PC-9 (cell line): ENCODE measurements at regions not wholly inside any gene's neighbourhood (a gene's known extent, or its start where the extent isn't known, plus 50 kb on each side); places are given as distances from the start of the nearest gene placed in this dataset.

Experiments
- BruUV-seq: library from RNA; stranded (reverse); fragments of 400-500 nt; replicated peaks from 2 replicates; lab custom pipeline; 2021; lab: Mats Ljungman, UMichigan
- CTCF ChIA-PET: fragments of 300-600 bp; sonication (Branson Sonifier 250); formaldehyde crosslinking; loops from one replicate; lab custom pipeline; 2022; ENCODE audit warnings: antibody characterized with exemption; lab: Charles Lee
- POLR2A ChIA-PET: fragments of 300-600 bp; sonication (Branson Sonifier 250); formaldehyde crosslinking; loops from one replicate; lab custom pipeline; 2022; ENCODE audit warnings: antibody characterized with exemption; ENCODE audit not compliant: unreplicated experiment; lab: Charles Lee
- DNase-seq, 2 experiments: peaks; one replicate each; pipeline versions ENCODE4 v3.0.0 to v3.0.0-alpha.2; 2015 to 2022; ENCODE audit warnings: mixed read lengths in 1 of 2
- H2AFZ ChIP-seq: fragments of 200-600 bp; sonication (generic); 2 replicates; pipeline ENCODE4 v1.8.1; 2017; ENCODE audit warnings: antibody characterized with exemption
- H3F3A ChIP-seq: fragments of 200-600 bp; sonication (generic); 2 replicates; pipeline ENCODE4 v1.8.1; 2017; ENCODE audit warnings: antibody characterized with exemption, mild to moderate bottlenecking, low read depth; ENCODE audit not compliant: insufficient read depth
- H3K27ac ChIP-seq: fragments of 200-600 bp; sonication (generic); 2 replicates; pipeline ENCODE4 v1.6.1; 2016; ENCODE audit warnings: mixed run types
- H3K27me3 ChIP-seq: fragments of 200-600 bp; sonication (generic); 2 replicates; pipeline ENCODE4 v1.6.1; 2016; ENCODE audit warnings: low read depth, mixed run types; ENCODE audit not compliant: insufficient read depth
- H3K36me3 ChIP-seq: fragments of 200-600 bp; sonication (generic); 2 replicates; pipeline ENCODE4 v1.6.1; 2016; ENCODE audit warnings: low read depth, mixed run types
- H3K4me1 ChIP-seq: fragments of 200-600 bp; sonication (generic); replicated peaks from 2 replicates; pipeline ENCODE4 v1.6.1; 2016; ENCODE audit warnings: mixed run types; ENCODE audit not compliant: insufficient read depth
- H3K4me2 ChIP-seq: fragments of 200-600 bp; sonication (generic); 2 replicates; pipeline ENCODE4 v1.6.1; 2017; ENCODE audit warnings: mixed run types
- H3K4me3 ChIP-seq: fragments of 200-600 bp; sonication (generic); 2 replicates; pipeline ENCODE4 v1.6.1; 2016; ENCODE audit warnings: mixed run types
- H3K79me2 ChIP-seq: fragments of 200-600 bp; sonication (generic); 2 replicates; pipeline ENCODE4 v1.6.1; 2017; ENCODE audit warnings: low read depth, mixed run types
- H3K9me2 ChIP-seq: fragments of 200-600 bp; sonication (generic); 2 replicates; pipeline ENCODE4 v1.8.1; 2017; ENCODE audit warnings: mild to moderate bottlenecking; ENCODE audit not compliant: insufficient read depth
- H3K9me3 ChIP-seq: fragments of 200-600 bp; sonication (generic); 2 replicates; pipeline ENCODE4 v1.8.1; 2016; ENCODE audit warnings: low read depth; ENCODE audit not compliant: insufficient read depth
- H4K20me1 ChIP-seq: fragments of 200-600 bp; sonication (generic); 2 replicates; pipeline ENCODE4 v1.8.1; 2017; ENCODE audit not compliant: insufficient read depth
- CTCF ChIP-seq: fragments of 200-600 bp; sonication (generic); conservative IDR thresholded peaks from 2 replicates; pipeline ENCODE4 v1.6.1; 2017; ENCODE audit warnings: mixed run types, antibody characterized with exemption, mild to moderate bottlenecking, moderate library complexity
- EZH2 ChIP-seq: fragments of 200-600 bp; sonication (generic); IDR thresholded peaks from 2 replicates; pipeline ENCODE4 v1.8.0; 2017; ENCODE audit warnings: antibody characterized with exemption, low read depth
- intact Hi-C: fragments of 100-400 bp; cut with micrococcal nuclease; formaldehyde crosslinking; loops from one replicate; pipeline ENCODE4 v1.10.0; 2022; ENCODE audit not compliant: unreplicated experiment

- no peaks in the 10 kb centered on the region for H3F3A ChIP-seq
- peaks cover 14% of the 10 kb centered on the region; the same call in 1 of the 2 replicates for H3K9me3 ChIP-seq
- no peaks in the 10 kb centered on the region for H3K79me2 ChIP-seq
- H3K9me2 ChIP-seq: no peaks in the 10 kb centered on the region
- ChIA-PET CTCF (no interaction called here), POLR2A (no interaction called here)
- DNase-seq: no peak
- H3K4me2 ChIP-seq: no peak overlapping the region
- no peaks in the 10 kb centered on the region for H3K4me1 ChIP-seq
- H2AFZ ChIP-seq: no peak overlapping the region
- no peaks in the 10 kb centered on the region for H3K36me3 ChIP-seq
- H3K27ac ChIP-seq: no peak overlapping the region
- BruUV-seq: no TSS peak
- H4K20me1 ChIP-seq: no peaks in the 10 kb centered on the region
- intact Hi-C loops: no loop called here
- no peak overlapping the region for H3K4me3 ChIP-seq
- TF ChIP-seq CTCF (no peak), EZH2 (no peak)
- no peaks in the 10 kb centered on the region for H3K27me3 ChIP-seq
Observed at GRCh38 chr3:15886521-15886920, 88.7 kb upstream of the ANKRD28 start.

- Histone ChIP-seq H4K20me1 (no peaks in the 10 kb centered on the region), H3K36me3 (no peaks in the 10 kb centered on the region), H3K4me2 (no peak overlapping the region), H3K9me3 (peaks cover 14% of the 10 kb centered on the region; the same call in 1 of the 2 replicates), H3K4me3 (no peak overlapping the region), H3K27ac (no peak overlapping the region), H3K9me2 (no peaks in the 10 kb centered on the region), H3K27me3 (no peaks in the 10 kb centered on the region), H2AFZ (no peak overlapping the region), H3K4me1 (no peaks in the 10 kb centered on the region), H3K79me2 (no peaks in the 10 kb centered on the region), H3F3A (no peaks in the 10 kb centered on the region)
- POLR2A ChIA-PET: no interaction called here
- no peak for TF ChIP-seq CTCF
- TF ChIP-seq EZH2: no peak
- intact Hi-C loops: no loop called here
- no peak for DNase-seq
- no TSS peak for BruUV-seq
- CTCF ChIA-PET: no interaction called here
Observed at GRCh38 chr3:15887261-15887660, 89.5 kb upstream of the ANKRD28 start.

- Histone ChIP-seq H3K27ac (no peak overlapping the region), H2AFZ (no peak overlapping the region), H3K79me2 (no peaks in the 10 kb centered on the region), H3K4me1 (no peaks in the 10 kb centered on the region), H3K9me2 (no peaks in the 10 kb centered on the region), H3F3A (no peaks in the 10 kb centered on the region), H3K27me3 (no peaks in the 10 kb centered on the region), H3K4me2 (no peak overlapping the region), H3K36me3 (no peaks in the 10 kb centered on the region), H3K4me3 (no peak overlapping the region), H4K20me1 (no peaks in the 10 kb centered on the region), H3K9me3 (peaks cover 12% of the 10 kb centered on the region; the same call in 1 of the 2 replicates)
- CTCF ChIA-PET: no interaction called here
- TF ChIP-seq CTCF (no peak), EZH2 (no peak)
- no peak for DNase-seq
- no TSS peak for BruUV-seq
- intact Hi-C loops: no loop called here
- POLR2A ChIA-PET: interaction anchor here (0.6 kb wide), 1 partner anchor 53 kb away, joined by 5 read pairs; no protein-coding TSS in a partner anchor
Observed at GRCh38 chr3:15889936-15890335, 92.2 kb upstream of the ANKRD28 start.
